Type B pancreatic cell (in vitro differentiated cells): ENCODE measurements at regions not wholly inside any gene's neighbourhood (a gene's known extent, or its start where the extent isn't known, plus 50 kb on each side); places are given as distances from the start of the nearest gene placed in this dataset.
A peak's percentile ranks its signal among the peaks of the same experiment; 100 is the strongest.
"Not testable (repeated sequence)": the region's sequence is repeated elsewhere in the genome, so short reads cannot be mapped to it uniquely, and the experiment has no call there.

ENCODE experiments used
- DNase-seq: peaks from one replicate; pipeline ENCODE4 v3.0.0; 2021; ENCODE audit warnings: mixed read lengths; ENCODE audit not compliant: unreplicated experiment; ENCODE audit errors: extremely low spot score
- H3K27ac Mint-ChIP-seq: 2 replicates; pipeline ENCODE4 v1.8.0; 2021; ENCODE audit warnings: mild to moderate bottlenecking, mixed read lengths
- H3K27me3 Mint-ChIP-seq: 2 replicates; pipeline ENCODE4 v1.8.0; 2021; ENCODE audit warnings: mixed read lengths
- H3K36me3 Mint-ChIP-seq: 2 replicates; pipeline ENCODE4 v1.8.0; 2021; ENCODE audit warnings: mixed read lengths
- H3K4me1 Mint-ChIP-seq: one replicate; pipeline ENCODE4 v1.8.0; 2021; ENCODE audit warnings: mixed read lengths; ENCODE audit not compliant: unreplicated experiment
- H3K4me3 Mint-ChIP-seq: 2 replicates; pipeline ENCODE4 v1.8.0; 2021; ENCODE audit warnings: mild to moderate bottlenecking, mixed read lengths
- H3K9me3 Mint-ChIP-seq: 2 replicates; pipeline ENCODE4 v1.8.0; 2021; ENCODE audit warnings: mixed read lengths
- TF ChIP-seq, protein P1 (sequence below): fragments of 200-600 bp; sonication (generic); conservative IDR thresholded peaks from 2 replicates; pipeline ENCODE4 v1.5.0; 2021; ENCODE audit warnings: antibody characterized with exemption, mild to moderate bottlenecking

GRCh38 chr17:51355441-51356410, 95.4 kb downstream of the UTP18 start:
- Mint-ChIP-seq H3K4me1 (peaks cover 16% of the 10 kb centered on the region), H3K4me3 (peak overlapping the region; percentile 14), H3K27me3 (peaks cover 9% of the 10 kb centered on the region), H3K36me3 (no peaks in the 10 kb centered on the region), H3K27ac (no peak overlapping the region), H3K9me3 (no peaks in the 10 kb centered on the region)
- DNase-seq, result no peak
- TF ChIP-seq, protein P1, sequence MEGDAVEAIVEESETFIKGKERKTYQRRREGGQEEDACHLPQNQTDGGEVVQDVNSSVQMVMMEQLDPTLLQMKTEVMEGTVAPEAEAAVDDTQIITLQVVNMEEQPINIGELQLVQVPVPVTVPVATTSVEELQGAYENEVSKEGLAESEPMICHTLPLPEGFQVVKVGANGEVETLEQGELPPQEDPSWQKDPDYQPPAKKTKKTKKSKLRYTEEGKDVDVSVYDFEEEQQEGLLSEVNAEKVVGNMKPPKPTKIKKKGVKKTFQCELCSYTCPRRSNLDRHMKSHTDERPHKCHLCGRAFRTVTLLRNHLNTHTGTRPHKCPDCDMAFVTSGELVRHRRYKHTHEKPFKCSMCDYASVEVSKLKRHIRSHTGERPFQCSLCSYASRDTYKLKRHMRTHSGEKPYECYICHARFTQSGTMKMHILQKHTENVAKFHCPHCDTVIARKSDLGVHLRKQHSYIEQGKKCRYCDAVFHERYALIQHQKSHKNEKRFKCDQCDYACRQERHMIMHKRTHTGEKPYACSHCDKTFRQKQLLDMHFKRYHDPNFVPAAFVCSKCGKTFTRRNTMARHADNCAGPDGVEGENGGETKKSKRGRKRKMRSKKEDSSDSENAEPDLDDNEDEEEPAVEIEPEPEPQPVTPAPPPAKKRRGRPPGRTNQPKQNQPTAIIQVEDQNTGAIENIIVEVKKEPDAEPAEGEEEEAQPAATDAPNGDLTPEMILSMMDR, result no peak

GRCh38 chr17:51359055-51359454, 98.7 kb downstream of the UTP18 start:
- DNase-seq, result no peak
- TF ChIP-seq, protein P1, result no peak
- Mint-ChIP-seq H3K27me3 (peaks cover 12% of the 10 kb centered on the region), H3K4me1 (peaks cover 16% of the 10 kb centered on the region), H3K36me3 (no peaks in the 10 kb centered on the region), H3K27ac (no peak overlapping the region), H3K4me3 (no peak overlapping the region), H3K9me3 (no peaks in the 10 kb centered on the region)

- DNase-seq, result no peak
- Mint-ChIP-seq H3K4me1 (no peaks in the 10 kb centered on the region), H3K4me3 (no peak overlapping the region), H3K9me3 (no peaks in the 10 kb centered on the region), H3K27me3 (peaks cover 21% of the 10 kb centered on the region), H3K36me3 (no peaks in the 10 kb centered on the region), H3K27ac (no peak overlapping the region)
- TF ChIP-seq, protein P1, result no peak
Measured at GRCh38 chr17:51362811-51363585, 102.7 kb downstream of the UTP18 start.

DNA sequence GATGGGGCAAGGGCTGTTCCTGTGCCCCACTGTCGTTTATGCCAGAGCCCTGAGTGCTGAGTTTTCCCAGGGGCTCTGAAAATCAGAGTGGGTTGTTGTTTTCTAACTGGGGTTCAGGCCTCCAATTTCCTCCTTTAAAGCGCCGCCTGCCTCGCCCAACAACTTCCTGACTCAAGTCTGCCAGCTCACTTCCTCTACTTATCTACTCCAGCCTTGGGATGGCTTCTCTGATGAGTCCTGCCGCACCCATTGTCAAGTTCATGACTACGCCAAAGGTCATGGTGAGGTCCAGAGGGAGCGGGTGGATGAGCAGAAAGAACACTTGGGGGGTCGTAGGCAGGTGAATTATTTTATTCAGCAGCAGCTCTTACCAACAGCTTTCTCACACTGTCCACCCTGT, 104.7 kb downstream of the UTP18 start:
- no peaks in the 10 kb centered on the region for H3K4me1 Mint-ChIP-seq
- H3K27ac Mint-ChIP-seq, result no peak overlapping the region

DNA sequence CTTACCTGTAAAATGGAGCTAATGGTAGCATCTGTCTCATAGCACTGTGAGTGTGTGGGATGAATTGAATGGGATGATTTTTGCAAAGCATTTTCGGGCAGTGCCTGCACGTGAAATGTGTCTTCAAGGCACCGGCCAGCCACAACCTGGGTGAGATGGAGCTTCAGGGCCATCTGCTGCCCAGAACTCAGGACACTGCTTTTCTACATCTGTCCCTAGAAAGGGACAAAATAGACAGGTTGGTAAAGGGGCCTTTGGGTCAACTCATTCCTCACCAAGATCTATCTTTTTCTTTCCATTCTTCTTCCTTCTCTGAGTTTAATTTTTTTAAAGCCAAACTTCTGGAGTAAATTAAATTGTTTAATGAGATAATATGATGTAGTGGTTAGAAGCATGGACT, 106.5 kb downstream of the UTP18 start:
- H3K4me1 Mint-ChIP-seq, result peaks cover 5% of the 10 kb centered on the region
- no peak for DNase-seq
- H3K27ac Mint-ChIP-seq, result no peak overlapping the region
- H3K9me3 Mint-ChIP-seq, result no peaks in the 10 kb centered on the region
- H3K4me3 Mint-ChIP-seq, result no peak overlapping the region
- peaks cover 28% of the 10 kb centered on the region for H3K27me3 Mint-ChIP-seq
- H3K36me3 Mint-ChIP-seq, result no peaks in the 10 kb centered on the region
- TF ChIP-seq, protein P1, result no peak

More for the DNA sequence above, 104.7 kb downstream of the UTP18 start:
- no peak for DNase-seq
- TF ChIP-seq, protein P1, result no peak
- no peaks in the 10 kb centered on the region for H3K36me3 Mint-ChIP-seq
- no peaks in the 10 kb centered on the region for H3K9me3 Mint-ChIP-seq
- H3K27me3 Mint-ChIP-seq, result peaks cover 21% of the 10 kb centered on the region
- no peak overlapping the region for H3K4me3 Mint-ChIP-seq

DNA sequence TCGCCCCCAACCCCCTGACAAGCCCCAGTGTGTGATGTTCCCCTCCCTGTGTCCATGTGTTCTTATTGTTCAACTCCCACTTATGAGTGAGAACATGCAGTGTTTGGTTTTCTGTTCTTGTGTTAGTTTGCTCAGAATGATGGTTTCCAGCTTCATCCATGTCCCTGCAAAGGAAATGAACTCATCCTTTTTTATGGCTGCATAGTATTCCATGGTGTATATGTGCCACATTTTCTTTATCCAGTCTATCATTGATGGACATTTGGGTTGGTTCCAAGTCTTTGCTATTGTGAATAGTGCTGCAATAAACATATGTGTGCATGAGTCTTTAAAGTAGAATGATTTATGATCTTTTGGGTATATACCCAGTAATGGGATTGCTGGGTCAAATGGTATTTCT, 107.5 kb downstream of the UTP18 start:
- not testable (repeated sequence) for H3K27ac Mint-ChIP-seq, H3K4me1 Mint-ChIP-seq, H3K4me3 Mint-ChIP-seq, H3K36me3 Mint-ChIP-seq, H3K9me3 Mint-ChIP-seq, DNase-seq
- H3K27me3 Mint-ChIP-seq, result peaks cover 28% of the 10 kb centered on the region
